WTC11 (cell line): ENCODE measurements at regions not wholly inside any gene's neighbourhood (a gene's known extent, or its start where the extent isn't known, plus 50 kb on each side); places are given as distances from the start of the nearest gene placed in this dataset.

Experiments
- CTCF ChIP-seq: fragments of 200-600 bp; IDR thresholded peaks from 2 replicates; pipeline ENCODE4 v1.8.0; 2022; ENCODE audit warnings: antibody characterized with exemption
- JUN ChIP-seq: sonication (generic); formaldehyde crosslinking; IDR thresholded peaks from 2 replicates; pipeline ENCODE4 v1.8.0; 2023; ENCODE audit warnings: mild to moderate bottlenecking, missing genetic modification reagents

DNA sequence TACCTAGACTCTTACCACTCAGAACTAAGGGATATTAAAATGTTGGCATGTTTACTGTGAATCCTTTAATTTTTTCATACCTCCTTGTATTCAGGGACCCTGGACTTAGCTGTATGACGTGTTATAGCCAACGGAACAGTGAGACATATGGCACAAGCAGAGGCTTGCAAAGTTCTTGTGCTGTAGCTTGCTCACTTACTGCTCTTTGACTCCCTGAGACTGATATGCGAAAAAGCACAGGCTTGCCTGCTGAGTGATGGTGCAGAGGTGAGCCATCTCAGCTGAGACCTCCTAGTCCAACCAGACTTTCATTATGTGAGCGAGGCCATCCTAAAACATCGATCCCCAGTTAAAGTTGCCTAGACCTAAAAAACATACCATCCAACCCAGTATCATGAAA lies 811.0 kb downstream of the METTL15 start:
- TF ChIP-seq CTCF = no peak
- TF ChIP-seq JUN (CRISPR knock-in tag) = no peak
